ENCODE measurements at regions not wholly inside any gene's neighbourhood (a gene's known extent, or its start where the extent isn't known, plus 50 kb on each side); places are given as distances from the start of the nearest gene placed in this dataset.

DNA sequence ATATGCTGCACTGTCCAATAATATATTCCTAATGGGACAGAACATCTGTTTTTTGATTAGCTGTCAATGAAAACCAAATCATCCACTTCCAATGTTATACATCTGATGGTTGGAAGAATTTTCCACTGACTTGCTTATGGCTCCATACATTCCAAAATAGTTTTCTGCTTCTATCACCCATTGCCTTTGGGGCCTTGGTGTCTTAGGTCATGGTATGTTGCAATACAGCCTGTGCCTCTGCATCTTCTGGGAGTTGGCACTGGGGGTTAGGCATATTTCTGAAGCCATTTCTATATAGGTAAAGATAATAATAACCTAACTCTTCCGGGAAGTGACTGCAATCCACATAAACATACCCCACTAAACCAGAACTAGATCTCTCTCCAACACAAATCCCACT, 53.2 kb upstream of the NR3C2 start:
- TF ChIP-seq CTCF (IDR thresholded peaks at IDR 0.05) = no peak
- DNase-seq = no peak
- H3K27me3 Mint-ChIP-seq (ENCODE audit: low read depth, poor library complexity) = peaks cover 4% of the 10 kb centered on the region
- no peak overlapping the region for H3K4me3 Mint-ChIP-seq
- H3K27ac Mint-ChIP-seq = no peak overlapping the region
- H3K4me1 Mint-ChIP-seq = no peaks in the 10 kb centered on the region
- no peaks in the 10 kb centered on the region for H3K36me3 Mint-ChIP-seq (ENCODE audit: low read depth)
- peaks cover 5% of the 10 kb centered on the region for H3K9me3 Mint-ChIP-seq

All from nephron progenitor cell (in vitro differentiated cells).